ENCODE measurements at regions not wholly inside any gene's neighbourhood (a gene's known extent, or its start where the extent isn't known, plus 50 kb on each side); places are given as distances from the start of the nearest gene placed in this dataset.

DNA sequence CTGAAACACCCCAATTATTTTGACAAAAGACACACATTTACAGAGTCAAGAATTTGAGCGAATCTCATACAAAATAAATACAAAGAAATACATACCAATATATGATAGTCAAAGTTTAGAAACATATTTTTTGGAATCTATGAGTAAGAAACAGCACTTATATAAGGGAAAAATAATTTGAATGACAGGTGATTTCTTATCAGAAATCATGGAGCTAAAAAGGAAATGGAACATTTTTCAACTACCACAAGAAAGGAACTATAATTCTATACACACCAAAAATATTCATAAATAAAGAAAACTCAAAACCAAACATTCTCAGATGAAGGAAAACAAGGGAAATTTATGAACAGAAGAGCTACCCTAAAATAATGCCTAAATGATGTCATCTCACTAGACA, 1226.6 kb downstream of the PCDH9 start:
- TF ChIP-seq, protein P1, sequence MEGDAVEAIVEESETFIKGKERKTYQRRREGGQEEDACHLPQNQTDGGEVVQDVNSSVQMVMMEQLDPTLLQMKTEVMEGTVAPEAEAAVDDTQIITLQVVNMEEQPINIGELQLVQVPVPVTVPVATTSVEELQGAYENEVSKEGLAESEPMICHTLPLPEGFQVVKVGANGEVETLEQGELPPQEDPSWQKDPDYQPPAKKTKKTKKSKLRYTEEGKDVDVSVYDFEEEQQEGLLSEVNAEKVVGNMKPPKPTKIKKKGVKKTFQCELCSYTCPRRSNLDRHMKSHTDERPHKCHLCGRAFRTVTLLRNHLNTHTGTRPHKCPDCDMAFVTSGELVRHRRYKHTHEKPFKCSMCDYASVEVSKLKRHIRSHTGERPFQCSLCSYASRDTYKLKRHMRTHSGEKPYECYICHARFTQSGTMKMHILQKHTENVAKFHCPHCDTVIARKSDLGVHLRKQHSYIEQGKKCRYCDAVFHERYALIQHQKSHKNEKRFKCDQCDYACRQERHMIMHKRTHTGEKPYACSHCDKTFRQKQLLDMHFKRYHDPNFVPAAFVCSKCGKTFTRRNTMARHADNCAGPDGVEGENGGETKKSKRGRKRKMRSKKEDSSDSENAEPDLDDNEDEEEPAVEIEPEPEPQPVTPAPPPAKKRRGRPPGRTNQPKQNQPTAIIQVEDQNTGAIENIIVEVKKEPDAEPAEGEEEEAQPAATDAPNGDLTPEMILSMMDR (IDR thresholded peaks at IDR 0.05), result no peak
- no peak for TF ChIP-seq POLR2A (IDR thresholded peaks at IDR 0.05)
